Activated CD8-positive, alpha-beta T cell treated with anti-CD3 and anti-CD28 coated beads for 36 hours (primary cell): ENCODE measurements at regions not wholly inside any gene's neighbourhood (a gene's known extent, or its start where the extent isn't known, plus 50 kb on each side); places are given as distances from the start of the nearest gene placed in this dataset.

Experiments
- ATAC-seq: fragments of 200-7000 bp; cut with Tn5 transposase; one replicate; pipeline ENCODE4 v1.10.0; 2021; ENCODE audit warnings: mild to moderate bottlenecking, moderate library complexity
- CTCF ChIA-PET: fragments of 350-600 bp; sonication (Branson Sonifier 250); formaldehyde crosslinking; loops from one replicate; lab custom pipeline; 2021; ENCODE audit warnings: antibody characterized with exemption; lab: Charles Lee
- POLR2A ChIA-PET: fragments of 350-600 bp; sonication (Branson Sonifier 250); formaldehyde crosslinking; loops from one replicate; lab custom pipeline; 2021; ENCODE audit warnings: antibody characterized with exemption; lab: Charles Lee
- DNase-seq: peaks from one replicate; pipeline ENCODE4 v3.0.0-alpha.2; 2020
- H3K27ac Mint-ChIP-seq: one replicate; pipeline ENCODE4 v1.8.0; 2021; ENCODE audit warnings: mild to moderate bottlenecking, mixed read lengths
- H3K27me3 Mint-ChIP-seq: one replicate; pipeline ENCODE4 v1.8.0; 2021; ENCODE audit warnings: mixed read lengths
- H3K36me3 Mint-ChIP-seq: one replicate; pipeline ENCODE4 v1.8.0; 2021; ENCODE audit warnings: low read depth, mixed read lengths
- H3K4me1 Mint-ChIP-seq: one replicate; pipeline ENCODE4 v1.8.0; 2021; ENCODE audit warnings: low read depth, mixed read lengths
- H3K4me3 Mint-ChIP-seq: one replicate; pipeline ENCODE4 v1.8.0; 2021; ENCODE audit warnings: mild to moderate bottlenecking, moderate library complexity, mixed read lengths
- H3K9me3 Mint-ChIP-seq: one replicate; pipeline ENCODE4 v1.8.0; 2021; ENCODE audit warnings: mixed read lengths
- CTCF ChIP-seq: fragments of 200-600 bp; IDR thresholded peaks from one replicate; pipeline ENCODE4 v1.8.0; 2022; ENCODE audit warnings: antibody characterized with exemption, mild to moderate bottlenecking
- intact Hi-C: fragments of 100-400 bp; cut with micrococcal nuclease; formaldehyde crosslinking; loops from one replicate; pipeline ENCODE4 v1.10.0; 2022

DNA sequence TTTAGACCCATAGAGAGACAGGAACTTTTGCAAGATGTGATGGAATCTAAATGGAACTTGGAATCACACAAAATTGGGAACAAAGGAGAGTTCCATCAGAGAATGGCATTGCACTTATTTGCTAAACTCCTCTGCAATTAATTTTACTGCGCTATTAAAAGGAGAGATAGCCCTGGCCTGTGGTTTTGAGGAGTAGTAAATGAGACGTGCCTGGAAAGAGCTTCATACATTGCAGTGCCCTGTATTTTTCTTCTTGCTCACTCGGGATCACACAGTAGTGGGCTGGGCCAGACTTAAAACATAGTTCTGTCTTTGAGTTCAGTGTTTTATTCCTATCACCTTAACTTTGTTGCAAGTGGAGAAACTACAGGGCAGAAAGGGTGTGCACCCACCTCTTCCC is 94.4 kb upstream of the SLC27A6 start:
- no peaks in the 10 kb centered on the region for H3K9me3 Mint-ChIP-seq
- H3K27me3 Mint-ChIP-seq: peaks cover 4% of the 10 kb centered on the region
- H3K27ac Mint-ChIP-seq: no peak overlapping the region
- ChIA-PET CTCF (no interaction called here), POLR2A (no interaction called here)
- no peak for DNase-seq
- TF ChIP-seq CTCF: no peak
- no peaks in the 10 kb centered on the region for H3K36me3 Mint-ChIP-seq
- intact Hi-C loops: no loop called here
- H3K4me3 Mint-ChIP-seq: no peak overlapping the region
- H3K4me1 Mint-ChIP-seq: no peaks in the 10 kb centered on the region
- ATAC-seq: no peak

DNA sequence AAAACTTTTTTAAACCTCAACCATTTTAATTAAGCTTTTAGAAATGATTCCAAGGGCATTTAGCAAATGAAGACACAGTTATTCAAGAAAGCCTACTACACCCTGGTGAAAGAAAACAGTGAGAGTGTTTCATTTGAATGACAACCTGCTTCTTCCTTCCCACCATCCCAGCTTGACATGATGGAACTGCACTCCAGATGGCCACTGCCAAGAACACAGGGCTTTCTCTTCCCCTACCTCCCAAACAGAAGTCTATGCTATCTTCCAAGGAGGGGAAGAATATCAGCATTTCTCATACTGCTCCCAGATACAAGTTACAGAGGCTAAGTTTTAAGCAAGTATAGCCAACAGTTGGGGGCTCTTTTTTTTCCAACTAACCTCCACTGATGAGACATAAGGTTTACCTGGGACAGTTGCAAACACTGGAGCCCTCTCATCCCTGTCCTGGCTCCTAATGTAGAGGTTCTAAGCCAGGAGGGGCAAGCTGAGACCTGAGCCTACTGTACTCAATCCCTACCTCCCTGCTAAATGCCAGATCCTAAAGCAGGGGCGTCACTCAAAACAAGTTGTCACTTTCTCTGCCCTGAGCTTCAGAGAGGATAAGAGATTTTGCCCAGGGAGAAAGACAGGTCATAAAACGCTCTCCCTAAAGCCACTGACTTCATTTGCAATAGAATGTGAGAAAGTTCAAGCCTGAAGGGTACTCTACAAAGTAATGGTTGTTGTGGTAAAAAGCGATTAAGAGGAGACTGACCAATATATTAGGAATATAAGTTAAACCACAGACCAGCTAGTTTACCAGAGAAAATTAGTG is 88.5 kb upstream of the SLC27A6 start:
- intact Hi-C loops: no loop called here
- peaks cover 4% of the 10 kb centered on the region for H3K27me3 Mint-ChIP-seq
- CTCF ChIA-PET: no interaction called here
- H3K4me3 Mint-ChIP-seq: no peak overlapping the region
- ATAC-seq (no peak), DNase-seq (no peak)
- no peaks in the 10 kb centered on the region for H3K36me3 Mint-ChIP-seq
- H3K9me3 Mint-ChIP-seq: no peaks in the 10 kb centered on the region
- POLR2A ChIA-PET: no interaction called here
- H3K27ac Mint-ChIP-seq: no peak overlapping the region
- no peaks in the 10 kb centered on the region for H3K4me1 Mint-ChIP-seq
- TF ChIP-seq CTCF: no peak

DNA sequence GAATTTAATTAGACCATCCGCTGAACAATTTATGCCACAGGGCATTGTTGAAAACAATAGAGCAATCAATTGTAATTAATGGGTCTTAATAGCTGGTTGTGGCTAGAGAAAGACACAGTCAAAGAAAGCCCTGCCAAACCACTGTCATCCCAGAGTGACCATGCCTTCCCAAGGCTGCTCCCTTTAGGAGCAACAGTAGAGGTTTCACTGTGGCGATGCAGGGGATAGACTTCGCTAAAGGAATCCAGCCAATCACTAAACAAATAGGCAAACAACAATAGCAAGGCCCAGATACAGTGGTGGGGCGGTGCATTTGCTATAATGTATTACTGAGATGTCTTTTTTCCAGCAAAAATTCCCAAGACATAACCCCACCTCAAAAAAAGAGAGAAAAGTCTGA is 87.8 kb upstream of the SLC27A6 start:
- CTCF ChIA-PET: no interaction called here
- TF ChIP-seq CTCF: no peak
- DNase-seq (no peak), ATAC-seq (no peak)
- Mint-ChIP-seq H3K4me1 (no peaks in the 10 kb centered on the region), H3K27ac (no peak overlapping the region), H3K9me3 (no peaks in the 10 kb centered on the region), H3K27me3 (peaks cover 4% of the 10 kb centered on the region), H3K36me3 (no peaks in the 10 kb centered on the region), H3K4me3 (no peak overlapping the region)
- intact Hi-C loops: no loop called here
- POLR2A ChIA-PET: no interaction called here

- CTCF ChIA-PET: no interaction called here
Measured at GRCh38 chr5:128881502-128882018, 83.7 kb upstream of the SLC27A6 start.

More at GRCh38 chr5:128881502-128882018, 83.7 kb upstream of the SLC27A6 start:
- H3K27ac Mint-ChIP-seq: no peak overlapping the region
- no peaks in the 10 kb centered on the region for H3K36me3 Mint-ChIP-seq
- intact Hi-C loops: no loop called here
- no peak overlapping the region for H3K4me3 Mint-ChIP-seq
- no peaks in the 10 kb centered on the region for H3K9me3 Mint-ChIP-seq
- no peaks in the 10 kb centered on the region for H3K4me1 Mint-ChIP-seq
- TF ChIP-seq CTCF: no peak
- POLR2A ChIA-PET: no interaction called here
- ATAC-seq (no peak), DNase-seq (no peak)
- peaks cover 3% of the 10 kb centered on the region for H3K27me3 Mint-ChIP-seq
